GM12878 (cell line): ENCODE measurements at regions not wholly inside any gene's neighbourhood (a gene's known extent, or its start where the extent isn't known, plus 50 kb on each side); places are given as distances from the start of the nearest gene placed in this dataset.

Experiments used
- BCL11A ChIP-seq: IDR thresholded peaks from 2 replicates; pipeline ENCODE4 v1.6.1; 2011; ENCODE audit warnings: low read depth, low read length
- CTCF ChIP-seq, 3 experiments: IDR thresholded peaks in 2 of 3; conservative IDR thresholded peaks in 1 of 3; 2 replicates each; pipeline ENCODE4 v1.5.1; 2011; ENCODE audit warnings: low read depth in 3 of 3, low read length in 3 of 3, mild to moderate bottlenecking in 3 of 3, control low read depth in 2 of 3, moderate library complexity in 2 of 3, inconsistent platforms in 1 of 3, mixed read lengths in 1 of 3; ENCODE audit not compliant: control insufficient read depth in 2 of 3, insufficient read depth in 1 of 3; ENCODE audit errors: extremely low read depth in 1 of 3
- IKZF1 ChIP-seq: fragments of 450-650 bp; conservative IDR thresholded peaks from 2 replicates; pipeline ENCODE4 v1.6.1; 2017; ENCODE audit warnings: antibody characterized with exemption, mild to moderate bottlenecking
- IRF5 ChIP-seq: fragments of 450-650 bp; IDR thresholded peaks from 2 replicates; pipeline ENCODE4 v1.6.1; 2017; ENCODE audit warnings: borderline replicate concordance
- NFYA ChIP-seq: IDR thresholded peaks from 2 replicates; pipeline ENCODE4 v1.6.1; 2011; ENCODE audit warnings: low read depth, mild to moderate bottlenecking, low read length, improper control_type of control experiment, borderline replicate concordance
- POLR2A ChIP-seq: IDR thresholded peaks from 2 replicates; pipeline ENCODE4 v1.6.1; 2011; ENCODE audit warnings: low read depth, mild to moderate bottlenecking, low read length
- POLR2AphosphoS5 ChIP-seq: IDR thresholded peaks from 2 replicates; pipeline ENCODE4 v1.6.1; 2011; ENCODE audit warnings: mild to moderate bottlenecking, low read length, inconsistent platforms
- RAD51 ChIP-seq: fragments of 450-650 bp; IDR thresholded peaks from 2 replicates; pipeline ENCODE4 v1.6.1; 2016; ENCODE audit warnings: moderate library complexity, mild to moderate bottlenecking, inconsistent platforms
- TAF1 ChIP-seq: IDR thresholded peaks from 2 replicates; pipeline ENCODE4 v1.6.1; 2011; ENCODE audit warnings: mild to moderate bottlenecking, low read depth, low read length, borderline replicate concordance
- TF ChIP-seq, protein P1 (sequence below): fragments of 450-650 bp; formaldehyde crosslinking; IDR thresholded peaks from 2 replicates; pipeline ENCODE4 v1.4.0; 2020; ENCODE audit warnings: mild to moderate bottlenecking, moderate library complexity
- TF ChIP-seq, protein P2 (sequence below): fragments of 450-650 bp; conservative IDR thresholded peaks from 2 replicates; pipeline ENCODE4 v1.6.1; 2017; ENCODE audit warnings: mild to moderate bottlenecking, moderate library complexity

DNA sequence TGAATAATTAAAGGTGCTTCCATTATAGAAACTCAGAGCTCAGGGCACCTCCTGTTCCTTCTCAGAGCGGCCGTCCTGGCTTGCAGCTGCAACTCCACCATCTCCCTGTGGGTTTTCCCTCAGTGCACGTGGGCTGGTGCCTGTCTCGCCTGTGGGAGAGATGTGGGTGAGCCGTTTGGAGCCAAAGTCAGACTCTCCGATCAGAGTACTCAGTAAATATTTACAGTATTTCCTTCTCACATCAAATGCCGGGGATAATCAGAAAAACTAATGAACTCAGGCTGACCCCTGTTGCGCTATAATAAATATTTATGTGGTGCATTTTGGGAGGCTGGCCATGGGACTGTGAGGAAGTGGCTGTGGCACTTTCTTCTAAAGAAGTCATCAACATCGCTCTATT lies 155.8 kb upstream of the HABP2 start:
- no peak for TF ChIP-seq RAD51
- TF ChIP-seq NFYA, result no peak
- TF ChIP-seq CTCF (IDR thresholded peaks at IDR 0.05 in 2 of 3, conservative IDR thresholded peaks at IDR 0.05 in 1 of 3; ENCODE audit: control insufficient read depth in 2 of 3, extremely low read depth in 1 of 3, insufficient read depth in 1 of 3, low read depth in 3 of 3, low read length in 3 of 3), result no peak
- no peak for TF ChIP-seq POLR2AphosphoS5
- TF ChIP-seq IRF5, result no peak
- no peak for TF ChIP-seq IKZF1
- TF ChIP-seq BCL11A, result no peak
- no peak for TF ChIP-seq POLR2A
- TF ChIP-seq, protein P1, sequence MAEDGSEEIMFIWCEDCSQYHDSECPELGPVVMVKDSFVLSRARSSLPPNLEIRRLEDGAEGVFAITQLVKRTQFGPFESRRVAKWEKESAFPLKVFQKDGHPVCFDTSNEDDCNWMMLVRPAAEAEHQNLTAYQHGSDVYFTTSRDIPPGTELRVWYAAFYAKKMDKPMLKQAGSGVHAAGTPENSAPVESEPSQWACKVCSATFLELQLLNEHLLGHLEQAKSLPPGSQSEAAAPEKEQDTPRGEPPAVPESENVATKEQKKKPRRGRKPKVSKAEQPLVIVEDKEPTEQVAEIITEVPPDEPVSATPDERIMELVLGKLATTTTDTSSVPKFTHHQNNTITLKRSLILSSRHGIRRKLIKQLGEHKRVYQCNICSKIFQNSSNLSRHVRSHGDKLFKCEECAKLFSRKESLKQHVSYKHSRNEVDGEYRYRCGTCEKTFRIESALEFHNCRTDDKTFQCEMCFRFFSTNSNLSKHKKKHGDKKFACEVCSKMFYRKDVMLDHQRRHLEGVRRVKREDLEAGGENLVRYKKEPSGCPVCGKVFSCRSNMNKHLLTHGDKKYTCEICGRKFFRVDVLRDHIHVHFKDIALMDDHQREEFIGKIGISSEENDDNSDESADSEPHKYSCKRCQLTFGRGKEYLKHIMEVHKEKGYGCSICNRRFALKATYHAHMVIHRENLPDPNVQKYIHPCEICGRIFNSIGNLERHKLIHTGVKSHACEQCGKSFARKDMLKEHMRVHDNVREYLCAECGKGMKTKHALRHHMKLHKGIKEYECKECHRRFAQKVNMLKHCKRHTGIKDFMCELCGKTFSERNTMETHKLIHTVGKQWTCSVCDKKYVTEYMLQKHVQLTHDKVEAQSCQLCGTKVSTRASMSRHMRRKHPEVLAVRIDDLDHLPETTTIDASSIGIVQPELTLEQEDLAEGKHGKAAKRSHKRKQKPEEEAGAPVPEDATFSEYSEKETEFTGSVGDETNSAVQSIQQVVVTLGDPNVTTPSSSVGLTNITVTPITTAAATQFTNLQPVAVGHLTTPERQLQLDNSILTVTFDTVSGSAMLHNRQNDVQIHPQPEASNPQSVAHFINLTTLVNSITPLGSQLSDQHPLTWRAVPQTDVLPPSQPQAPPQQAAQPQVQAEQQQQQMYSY (CRISPR knock-in tag), result no peak
- TF ChIP-seq, protein P2, sequence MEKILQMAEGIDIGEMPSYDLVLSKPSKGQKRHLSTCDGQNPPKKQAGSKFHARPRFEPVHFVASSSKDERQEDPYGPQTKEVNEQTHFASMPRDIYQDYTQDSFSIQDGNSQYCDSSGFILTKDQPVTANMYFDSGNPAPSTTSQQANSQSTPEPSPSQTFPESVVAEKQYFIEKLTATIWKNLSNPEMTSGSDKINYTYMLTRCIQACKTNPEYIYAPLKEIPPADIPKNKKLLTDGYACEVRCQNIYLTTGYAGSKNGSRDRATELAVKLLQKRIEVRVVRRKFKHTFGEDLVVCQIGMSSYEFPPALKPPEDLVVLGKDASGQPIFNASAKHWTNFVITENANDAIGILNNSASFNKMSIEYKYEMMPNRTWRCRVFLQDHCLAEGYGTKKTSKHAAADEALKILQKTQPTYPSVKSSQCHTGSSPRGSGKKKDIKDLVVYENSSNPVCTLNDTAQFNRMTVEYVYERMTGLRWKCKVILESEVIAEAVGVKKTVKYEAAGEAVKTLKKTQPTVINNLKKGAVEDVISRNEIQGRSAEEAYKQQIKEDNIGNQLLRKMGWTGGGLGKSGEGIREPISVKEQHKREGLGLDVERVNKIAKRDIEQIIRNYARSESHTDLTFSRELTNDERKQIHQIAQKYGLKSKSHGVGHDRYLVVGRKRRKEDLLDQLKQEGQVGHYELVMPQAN, result no peak
- TF ChIP-seq TAF1, result no peak
